AG09309 (cell line): ENCODE measurements at regions not wholly inside any gene's neighbourhood (a gene's known extent, or its start where the extent isn't known, plus 50 kb on each side); places are given as distances from the start of the nearest gene placed in this dataset.

Source experiments
- DNase-seq: peaks from one replicate; pipeline ENCODE4 v3.0.0-alpha.2; 2010; ENCODE audit warnings: low read depth
- H3K4me3 ChIP-seq: 2 replicates; pipeline ENCODE4 v1.5.1; 2011; ENCODE audit warnings: mild to moderate bottlenecking, low read depth, low read length, moderate library complexity; ENCODE audit not compliant: control insufficient read depth
- TF ChIP-seq, protein P1 (sequence below): IDR thresholded peaks from 2 replicates; pipeline ENCODE4 v1.5.1; 2011; ENCODE audit warnings: mild to moderate bottlenecking, low read depth, low read length, inconsistent platforms; ENCODE audit not compliant: insufficient read depth, control insufficient read depth; ENCODE audit errors: missing control alignments

DNA sequence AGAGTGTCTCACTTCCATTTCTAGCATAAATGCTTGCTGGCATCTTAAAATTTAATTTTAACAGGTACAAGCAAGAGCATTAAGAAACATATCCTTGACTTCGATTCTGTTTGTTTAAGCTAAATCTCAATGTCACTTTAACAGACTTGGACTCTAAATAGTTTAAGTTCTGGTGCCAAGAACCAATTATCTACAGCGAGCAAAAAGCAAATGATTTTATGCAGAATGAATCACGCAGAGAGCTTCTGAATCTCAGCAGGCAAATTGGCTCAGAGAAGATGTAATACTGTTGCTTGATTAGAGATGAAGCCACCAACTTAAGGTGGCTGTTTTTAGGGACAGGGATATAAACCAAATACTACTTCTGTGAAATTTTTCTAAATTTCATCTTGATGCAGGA is 117.0 kb upstream of the PLD5 start:
- H3K4me3 ChIP-seq = no peak overlapping the region
- no peak for DNase-seq
- TF ChIP-seq, protein P1, sequence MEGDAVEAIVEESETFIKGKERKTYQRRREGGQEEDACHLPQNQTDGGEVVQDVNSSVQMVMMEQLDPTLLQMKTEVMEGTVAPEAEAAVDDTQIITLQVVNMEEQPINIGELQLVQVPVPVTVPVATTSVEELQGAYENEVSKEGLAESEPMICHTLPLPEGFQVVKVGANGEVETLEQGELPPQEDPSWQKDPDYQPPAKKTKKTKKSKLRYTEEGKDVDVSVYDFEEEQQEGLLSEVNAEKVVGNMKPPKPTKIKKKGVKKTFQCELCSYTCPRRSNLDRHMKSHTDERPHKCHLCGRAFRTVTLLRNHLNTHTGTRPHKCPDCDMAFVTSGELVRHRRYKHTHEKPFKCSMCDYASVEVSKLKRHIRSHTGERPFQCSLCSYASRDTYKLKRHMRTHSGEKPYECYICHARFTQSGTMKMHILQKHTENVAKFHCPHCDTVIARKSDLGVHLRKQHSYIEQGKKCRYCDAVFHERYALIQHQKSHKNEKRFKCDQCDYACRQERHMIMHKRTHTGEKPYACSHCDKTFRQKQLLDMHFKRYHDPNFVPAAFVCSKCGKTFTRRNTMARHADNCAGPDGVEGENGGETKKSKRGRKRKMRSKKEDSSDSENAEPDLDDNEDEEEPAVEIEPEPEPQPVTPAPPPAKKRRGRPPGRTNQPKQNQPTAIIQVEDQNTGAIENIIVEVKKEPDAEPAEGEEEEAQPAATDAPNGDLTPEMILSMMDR = no peak

DNA sequence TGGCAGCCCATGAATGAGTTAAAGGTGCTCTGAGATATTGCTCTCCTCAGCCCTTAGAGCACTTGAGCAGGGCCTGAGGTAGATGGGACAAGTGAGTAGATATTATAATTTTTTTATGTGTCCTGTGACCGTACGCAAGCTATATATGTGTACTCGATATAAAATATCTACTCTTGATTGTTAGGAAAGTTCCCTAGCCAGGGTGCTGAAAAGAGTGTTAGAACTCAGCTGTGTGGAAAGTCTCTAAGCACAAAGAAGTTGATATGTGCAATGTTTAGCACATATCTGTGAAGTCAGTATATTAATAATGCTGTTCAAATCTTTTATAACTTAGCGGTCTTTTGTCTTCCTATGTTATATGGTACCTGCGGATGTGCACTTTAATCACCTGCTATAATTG is 114.6 kb upstream of the PLD5 start:
- TF ChIP-seq, protein P1 = no peak

GRCh38 chr1:242634732-242635131 is 110.2 kb upstream of the PLD5 start:
- no peak for DNase-seq
- TF ChIP-seq, protein P1 = no peak
- H3K4me3 ChIP-seq = no peak overlapping the region

More for the DNA sequence above, 114.6 kb upstream of the PLD5 start:
- no peak for DNase-seq
- H3K4me3 ChIP-seq = no peak overlapping the region

GRCh38 chr1:242629396-242629795 is 104.9 kb upstream of the PLD5 start:
- no peak for DNase-seq
- no peak overlapping the region for H3K4me3 ChIP-seq
- TF ChIP-seq, protein P1 = no peak

DNA sequence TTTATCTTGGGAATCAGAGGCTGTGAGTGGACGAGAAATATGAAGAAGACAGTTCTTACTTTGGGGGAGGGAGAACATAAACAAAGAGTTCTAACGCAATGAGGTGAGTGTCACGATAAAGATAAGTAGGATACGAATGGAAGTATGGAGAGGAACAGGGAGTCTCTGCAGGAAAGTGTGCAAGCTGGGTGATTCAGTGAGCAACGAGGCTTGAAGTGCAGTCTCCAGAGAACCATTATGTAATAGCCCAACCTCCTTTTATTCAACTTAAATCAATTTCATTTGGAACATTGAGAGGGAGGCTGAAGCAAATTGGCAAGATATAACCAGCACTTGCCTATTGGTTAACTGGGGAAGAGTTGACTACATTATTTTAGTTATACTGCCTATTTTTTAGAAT is 99.3 kb upstream of the PLD5 start:
- no peak overlapping the region for H3K4me3 ChIP-seq
- TF ChIP-seq, protein P1 = no peak
- no peak for DNase-seq

- TF ChIP-seq, protein P1 = no peak
- H3K4me3 ChIP-seq = no peak overlapping the region
These were observed 98.6 kb upstream of the PLD5 start for GRCh38 chr1:242623119-242623518.

DNA sequence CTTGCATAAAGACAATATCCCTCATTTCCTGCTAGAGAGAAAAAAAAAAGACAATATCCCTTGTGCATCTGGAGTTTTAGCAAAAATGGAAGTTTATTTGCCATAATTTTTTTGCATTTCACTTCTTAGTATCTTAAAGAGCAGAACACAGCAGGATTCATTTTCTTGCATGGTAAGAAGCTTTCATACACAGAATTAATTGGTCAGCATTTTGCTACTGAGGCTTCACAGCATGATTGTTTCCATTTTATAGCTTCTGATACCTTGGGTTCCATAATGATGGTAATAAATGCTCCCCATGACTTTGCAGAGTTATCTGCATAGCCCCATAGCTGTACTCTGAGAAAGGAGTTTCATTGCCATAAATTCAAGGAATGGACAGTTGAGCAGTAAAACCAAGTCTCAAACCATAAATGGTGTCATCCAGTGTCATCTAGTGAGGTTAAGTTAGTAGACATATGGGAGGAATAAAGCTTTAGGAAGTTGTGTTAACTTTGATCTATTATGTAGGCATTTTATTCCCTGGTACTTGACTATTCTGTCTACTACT is 88.8 kb upstream of the PLD5 start:
- TF ChIP-seq, protein P1 = no peak
- DNase-seq = no peak
- no peak overlapping the region for H3K4me3 ChIP-seq

More at GRCh38 chr1:242623119-242623518, 98.6 kb upstream of the PLD5 start:
- no peak for DNase-seq
